ENCODE measurements at regions not wholly inside any gene's neighbourhood (a gene's known extent, or its start where the extent isn't known, plus 50 kb on each side); places are given as distances from the start of the nearest gene placed in this dataset.

- intact Hi-C loops (cut with DNase I): no loop called here
- no peak for ATAC-seq (ENCODE audit: poor library complexity)
- no peak for DNase-seq
Measured at GRCh38 chr20:56994006-56994405, 272.4 kb downstream of the BMP7 start.

GRCh38 chr20:56995149-56995548 lies 271.3 kb downstream of the BMP7 start:
- intact Hi-C loops (cut with DNase I): no loop called here
- no peak for DNase-seq
- ATAC-seq (ENCODE audit: poor library complexity): no peak

GRCh38 chr20:56995635-56996075 lies 270.8 kb downstream of the BMP7 start:
- DNase-seq (no peak), ATAC-seq (ENCODE audit: poor library complexity) (no peak)
- intact Hi-C loops (cut with DNase I): no loop called here

DNA sequence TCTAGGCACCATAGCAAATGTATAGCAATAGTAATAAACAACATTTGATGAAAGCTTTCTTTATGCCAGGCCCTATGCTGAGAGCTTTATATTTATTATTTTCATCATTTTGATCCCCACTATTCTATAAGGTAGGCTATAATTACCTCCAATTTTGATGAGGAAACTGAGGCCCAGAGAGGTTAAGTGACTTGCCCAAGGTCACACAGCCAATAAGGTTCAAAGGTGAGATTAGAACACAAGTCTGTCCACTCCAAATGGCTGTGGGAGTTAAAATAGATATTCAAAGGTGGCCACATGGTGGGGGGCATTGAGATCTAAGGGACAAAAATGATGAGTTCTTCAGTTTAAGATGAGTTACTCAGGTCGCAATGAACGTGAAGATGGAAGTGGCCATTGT lies 269.9 kb downstream of the BMP7 start:
- DNase-seq: no peak
- intact Hi-C loops (cut with DNase I): no loop called here
- ATAC-seq (ENCODE audit: poor library complexity): no peak

DNA sequence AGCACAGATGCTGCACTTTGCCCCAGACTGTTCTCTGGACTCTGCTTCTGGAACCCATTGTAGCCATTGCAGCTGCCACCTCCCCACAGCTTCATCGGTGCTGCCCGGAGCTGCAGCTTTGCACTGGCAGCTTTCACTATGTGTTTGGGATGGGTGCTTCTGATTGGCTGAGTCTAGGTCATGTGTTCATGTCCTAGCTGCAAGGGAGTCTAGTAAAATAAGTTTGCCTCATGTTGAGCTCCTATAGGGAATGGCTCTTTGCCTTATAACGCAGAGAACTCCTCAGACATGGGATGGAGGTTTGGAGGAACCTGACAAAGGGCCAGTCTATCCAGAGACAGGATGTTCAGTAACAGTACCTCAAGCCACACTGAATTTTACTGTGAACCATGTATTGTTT lies 268.0 kb downstream of the BMP7 start:
- intact Hi-C loops (cut with DNase I): no loop called here
- DNase-seq: no peak
- ATAC-seq (ENCODE audit: poor library complexity): no peak

DNA sequence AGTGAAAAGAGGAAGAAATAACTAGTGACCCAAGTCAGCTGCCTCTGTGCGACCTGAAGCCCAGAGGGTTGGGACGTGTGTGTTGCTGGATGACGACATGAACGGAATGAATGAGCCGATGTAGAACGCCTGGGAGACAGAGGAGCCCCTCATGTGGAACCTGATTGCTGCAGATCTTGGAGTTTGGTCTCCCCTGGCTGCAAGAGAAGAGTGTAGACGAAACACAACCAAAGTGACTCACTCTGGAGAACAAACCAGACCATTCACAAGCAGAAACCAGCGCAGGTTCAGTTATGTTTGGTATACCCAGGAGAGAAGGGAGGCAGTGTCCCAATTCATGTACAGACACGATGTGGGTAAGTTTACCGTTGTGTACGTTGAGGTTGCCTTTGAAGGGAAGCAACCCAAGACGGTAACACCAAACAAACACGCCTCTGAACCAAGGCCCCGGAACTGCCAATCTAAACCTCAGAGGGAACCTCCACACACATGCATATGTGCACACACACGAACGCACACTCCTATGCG lies 265.9 kb downstream of the BMP7 start:
- intact Hi-C loops (cut with DNase I): no loop called here
- DNase-seq (no peak), ATAC-seq (ENCODE audit: poor library complexity) (no peak)

DNA sequence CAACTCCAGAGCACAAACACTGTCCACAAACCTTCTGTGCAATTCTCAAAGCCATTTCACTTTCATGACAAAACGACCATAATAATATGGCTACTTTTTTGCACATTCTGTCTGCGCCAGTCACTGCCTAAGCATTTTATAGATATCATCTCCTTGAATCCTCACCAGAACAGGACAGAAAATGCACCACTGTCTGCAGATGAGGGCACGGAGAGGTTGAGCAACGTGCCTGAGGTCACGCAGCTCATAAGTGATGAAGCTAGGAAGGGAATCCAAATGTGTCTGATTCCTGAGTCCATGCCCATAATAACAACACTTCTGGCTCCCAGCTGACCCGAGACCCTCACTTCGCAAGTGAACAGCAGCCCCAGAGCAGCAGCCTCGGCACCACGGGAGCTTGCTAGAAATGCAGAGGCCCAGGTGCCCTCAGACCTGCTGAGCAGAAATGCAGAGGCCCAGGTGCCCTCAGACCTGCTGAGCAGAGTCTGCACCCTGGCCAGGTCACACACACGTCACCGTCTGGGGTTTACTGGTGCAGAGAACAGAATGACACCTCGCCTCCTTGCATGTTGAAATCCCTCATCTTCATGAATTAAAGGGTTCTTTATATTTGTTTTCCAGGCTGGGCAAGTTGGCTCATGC lies 265.2 kb downstream of the BMP7 start:
- DNase-seq (no peak), ATAC-seq (ENCODE audit: poor library complexity) (no peak)
- intact Hi-C loops (cut with DNase I): no loop called here

DNA sequence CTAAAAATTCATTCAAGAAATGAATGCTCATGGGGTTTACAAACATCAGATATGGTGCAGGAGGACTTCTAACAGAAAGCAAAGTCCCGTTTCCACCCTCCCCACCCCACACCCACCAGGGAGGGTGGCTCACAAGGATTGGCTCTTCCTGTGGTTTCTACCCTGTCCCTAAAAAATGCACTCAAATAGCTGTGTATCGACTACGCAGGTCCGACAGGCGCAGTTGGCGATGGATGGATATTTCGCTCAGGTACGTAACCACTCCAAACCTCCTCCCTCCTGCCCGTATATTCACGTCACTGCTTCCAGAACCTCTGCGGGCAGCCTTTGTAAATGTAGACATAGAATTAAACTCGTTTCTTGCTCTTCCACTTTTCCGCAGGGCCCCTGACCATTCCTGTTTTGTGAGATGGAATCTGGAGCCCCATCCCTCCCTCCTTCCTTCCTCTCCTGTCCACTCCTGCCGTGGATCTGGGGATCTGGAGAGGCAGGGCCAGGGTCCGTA lies 264.3 kb downstream of the BMP7 start:
- intact Hi-C loops (cut with DNase I): no loop called here
- ATAC-seq (ENCODE audit: poor library complexity): no peak
- no peak for DNase-seq

DNA sequence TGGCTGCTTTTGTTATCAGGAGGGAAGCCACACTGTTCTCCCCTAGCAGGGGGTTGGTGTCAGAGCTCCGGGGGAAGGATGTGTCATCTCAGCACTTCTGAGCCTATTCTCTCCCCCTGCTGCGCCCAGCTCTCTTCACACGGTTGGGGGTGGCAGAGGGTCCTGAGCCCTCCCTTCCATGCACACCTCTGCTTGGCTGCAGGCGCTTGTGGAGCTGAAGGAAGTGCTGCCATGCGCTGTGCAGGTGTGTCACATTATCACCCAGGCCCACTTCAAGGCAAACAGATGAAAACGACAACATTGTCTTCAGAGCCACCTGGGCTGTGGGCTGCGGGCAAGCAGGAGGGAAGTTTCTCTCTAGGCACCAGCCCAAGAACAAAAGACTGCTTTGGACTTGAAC lies 263.4 kb downstream of the BMP7 start:
- no peak for ATAC-seq (ENCODE audit: poor library complexity)
- no peak for DNase-seq
- intact Hi-C loops (cut with DNase I): no loop called here

DNA sequence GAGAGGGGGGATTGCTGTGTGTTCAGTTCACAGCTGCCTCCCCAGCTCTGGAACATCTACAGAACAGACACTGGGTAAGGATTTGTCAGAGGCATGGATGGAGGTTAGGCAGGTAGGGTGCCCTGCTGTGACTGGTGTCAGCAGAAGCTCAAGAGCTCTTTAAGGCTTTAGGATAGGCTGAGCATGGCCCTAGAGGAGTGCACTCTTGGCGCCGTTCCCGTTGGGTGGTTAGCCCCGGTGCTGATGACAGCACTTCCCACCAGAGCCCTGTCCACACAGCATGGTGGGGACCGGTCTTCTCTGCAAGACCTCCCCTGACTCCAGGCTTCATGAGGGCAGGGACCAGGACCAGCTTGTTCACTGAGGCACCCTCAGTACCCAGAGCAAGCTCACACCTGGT lies 262.0 kb downstream of the BMP7 start:
- intact Hi-C loops (cut with DNase I): no loop called here
- DNase-seq (no peak), ATAC-seq (ENCODE audit: poor library complexity) (no peak)

DNA sequence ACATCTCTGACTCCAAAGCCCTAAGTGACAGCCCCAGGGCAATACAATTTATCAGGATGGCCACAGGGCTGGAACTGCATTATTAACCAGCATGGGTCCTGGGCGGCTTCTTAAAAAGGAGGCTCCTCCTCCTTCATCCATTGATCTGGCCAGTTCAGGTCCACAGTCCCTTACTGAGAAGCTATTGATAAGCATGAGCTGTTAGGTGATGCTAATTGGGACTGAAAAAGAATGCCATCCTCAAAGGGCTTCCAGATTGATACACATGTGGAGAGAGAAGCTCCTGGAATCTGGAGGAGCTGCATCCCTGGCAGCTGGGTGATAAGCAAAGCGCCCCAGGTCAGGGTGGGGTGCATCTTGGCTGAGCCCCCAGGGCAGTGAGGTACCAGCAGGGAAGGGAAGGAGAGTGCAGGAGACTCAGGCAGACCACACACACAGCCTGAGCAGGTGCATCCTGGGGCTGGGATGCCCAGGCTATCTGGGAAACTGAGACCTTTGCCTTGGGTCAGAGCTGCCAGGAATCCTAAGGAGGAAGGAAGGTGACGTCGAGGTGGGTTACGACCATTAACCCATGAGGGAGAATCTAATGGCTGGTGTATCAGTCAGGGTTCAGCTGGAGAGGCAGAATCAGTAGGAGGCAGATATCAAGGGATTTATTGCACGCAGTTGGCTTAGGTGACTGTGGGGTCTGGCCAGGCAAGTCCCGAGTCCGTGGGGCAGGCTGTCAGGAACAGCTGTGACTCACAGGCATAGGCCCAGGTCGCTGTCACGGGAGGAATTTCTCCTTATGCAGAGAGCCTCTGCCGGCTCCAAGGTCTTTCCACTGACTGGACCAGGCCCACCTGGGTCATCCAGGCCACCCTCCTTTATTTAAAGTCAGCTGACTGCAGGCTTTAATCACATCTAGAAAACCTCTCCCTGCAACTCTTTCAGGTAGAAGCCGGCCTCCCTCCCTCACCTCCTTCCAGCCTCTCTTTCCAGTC lies 261.2 kb downstream of the BMP7 start:
- DNase-seq (no peak), ATAC-seq (ENCODE audit: poor library complexity) (no peak)
- intact Hi-C loops (cut with DNase I): no loop called here

DNA sequence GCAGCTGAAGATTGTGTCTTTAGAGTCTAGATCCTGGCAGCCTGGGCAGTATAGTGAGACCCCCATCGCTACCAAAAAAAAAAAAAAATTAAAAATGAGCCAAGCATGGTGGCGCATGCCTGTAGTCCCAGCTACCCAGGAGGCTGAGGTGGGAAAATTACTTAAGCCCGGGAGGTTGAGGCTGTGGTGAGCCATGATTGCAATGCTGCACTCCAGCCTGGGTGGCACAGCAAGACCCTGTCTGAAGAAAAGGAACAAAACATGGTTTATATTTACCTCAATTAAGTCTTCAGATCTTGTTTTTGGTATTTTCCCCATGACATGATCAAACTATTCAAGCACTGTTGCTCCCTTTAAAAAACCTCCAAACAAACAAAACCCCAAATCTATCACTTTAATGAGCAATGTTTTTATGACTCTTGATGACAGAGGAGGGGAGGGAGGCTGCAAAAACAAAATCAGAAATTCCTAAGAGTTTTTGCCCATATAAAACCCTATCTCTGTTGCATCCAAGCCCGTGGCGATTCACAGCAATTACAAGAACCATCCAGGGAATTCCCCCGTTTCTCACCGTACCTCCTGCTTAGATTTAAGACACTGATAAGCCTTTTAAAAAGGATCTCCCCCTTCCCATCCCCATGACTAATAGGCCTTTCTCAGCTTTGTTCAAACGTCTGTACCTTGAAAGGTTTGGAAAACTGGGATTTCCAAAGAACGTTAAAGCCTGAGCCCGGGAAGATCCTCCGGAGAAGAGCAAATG lies 259.9 kb downstream of the BMP7 start:
- DNase-seq (no peak), ATAC-seq (ENCODE audit: poor library complexity) (no peak)
- intact Hi-C loops (cut with DNase I): no loop called here

GRCh38 chr20:57007171-57007540 lies 259.3 kb downstream of the BMP7 start:
- no peak for ATAC-seq (ENCODE audit: poor library complexity)
- DNase-seq: no peak
- intact Hi-C loops (cut with DNase I): no loop called here

GRCh38 chr20:57008217-57008616 lies 258.2 kb downstream of the BMP7 start:
- intact Hi-C loops (cut with DNase I): no loop called here

DNA sequence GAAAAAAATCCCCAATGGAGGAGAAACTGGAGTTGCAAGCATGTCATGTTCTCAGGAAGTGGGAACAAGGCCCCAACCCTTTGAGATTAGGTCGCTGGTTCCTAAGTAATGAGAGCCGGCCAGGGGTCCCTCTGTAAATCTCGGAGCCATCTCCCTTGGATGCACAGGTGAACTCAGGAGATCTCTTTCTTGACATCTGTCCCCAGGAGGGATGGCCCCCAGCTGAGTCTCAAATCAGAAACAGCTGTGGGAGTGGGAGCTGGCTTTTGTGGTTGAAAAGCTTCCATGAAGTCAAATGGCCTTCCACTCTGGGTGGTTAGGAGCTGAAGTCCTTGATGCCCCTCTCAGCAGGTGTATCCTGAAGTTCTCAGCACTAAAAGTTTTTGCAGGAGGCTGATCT lies 257.1 kb downstream of the BMP7 start:
- intact Hi-C loops (cut with DNase I): no loop called here
- no peak for DNase-seq
- no peak for ATAC-seq (ENCODE audit: poor library complexity)

More at GRCh38 chr20:57008217-57008616, 258.2 kb downstream of the BMP7 start:
- DNase-seq: no peak
- no peak for ATAC-seq (ENCODE audit: poor library complexity)

GRCh38 chr20:57009775-57010174 lies 256.7 kb downstream of the BMP7 start:
- no peak for DNase-seq
- intact Hi-C loops (cut with DNase I): no loop called here
- ATAC-seq (ENCODE audit: poor library complexity): no peak

GRCh38 chr20:57012691-57013090 lies 253.8 kb downstream of the BMP7 start:
- ATAC-seq (ENCODE audit: poor library complexity): no peak
- intact Hi-C loops (cut with DNase I): no loop called here
- no peak for DNase-seq

DNA sequence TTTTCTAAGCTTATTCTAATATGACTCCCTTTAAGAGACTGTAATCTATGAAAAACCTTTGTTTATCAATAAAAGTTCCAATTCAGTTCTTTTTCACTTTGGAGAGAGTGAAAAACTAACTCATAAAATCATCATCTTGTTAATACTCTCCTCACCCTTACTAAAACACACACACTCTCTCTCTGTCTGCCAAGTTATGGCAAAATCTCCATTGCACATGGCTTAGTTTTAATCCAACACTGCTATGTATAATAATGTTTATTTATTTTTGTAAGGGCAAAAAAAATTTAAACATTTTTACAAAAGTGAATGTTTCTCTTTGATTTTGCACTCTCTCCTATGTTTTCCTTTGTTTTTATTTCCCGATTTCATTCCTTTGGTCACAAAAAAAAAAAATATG lies 253.2 kb downstream of the BMP7 start:
- ATAC-seq (ENCODE audit: poor library complexity) (no peak), DNase-seq (no peak)
- intact Hi-C loops (cut with DNase I): no loop called here

- DNase-seq (no peak), ATAC-seq (ENCODE audit: poor library complexity) (no peak)
- intact Hi-C loops (cut with DNase I): no loop called here
Measured at GRCh38 chr20:57013741-57014140, 252.7 kb downstream of the BMP7 start.

Data from Right ventricle myocardium superior (tissue), 1 donor.